T1000 (cell line): ENCODE measurements at regions not wholly inside any gene's neighbourhood (a gene's known extent, or its start where the extent isn't known, plus 50 kb on each side); places are given as distances from the start of the nearest gene placed in this dataset.
A peak's percentile ranks its signal among the peaks of the same experiment; 100 is the strongest.

Experiments used
- DNase-seq: peaks from one replicate; lab custom pipeline; 2025; ENCODE audit warnings: mixed read lengths; lab: John Stamatoyannopoulos, UW

GRCh38 chr20:11448554-11448953, 469.1 kb upstream of the BTBD3 start:
- DNase-seq = no peak

GRCh38 chr20:11451793-11452291, 465.9 kb upstream of the BTBD3 start:
- DNase-seq = no peak

- DNase-seq = no peak
Observed at GRCh38 chr20:11452326-11452725, 465.4 kb upstream of the BTBD3 start.

- DNase-seq = no peak
Observed at GRCh38 chr20:11453430-11453829, 464.3 kb upstream of the BTBD3 start.

GRCh38 chr20:11454966-11455799, 462.5 kb upstream of the BTBD3 start:
- peak; percentile 34 for DNase-seq

GRCh38 chr20:11457488-11457887, 460.2 kb upstream of the BTBD3 start:
- DNase-seq = no peak

GRCh38 chr20:11459090-11459890, 458.4 kb upstream of the BTBD3 start:
- no peak for DNase-seq

- DNase-seq = no peak
Observed at GRCh38 chr20:11467436-11467835, 450.3 kb upstream of the BTBD3 start.

- DNase-seq = no peak
Observed at GRCh38 chr20:11468880-11469279, 448.8 kb upstream of the BTBD3 start.

GRCh38 chr20:11469795-11470435, 447.8 kb upstream of the BTBD3 start:
- no peak for DNase-seq

- DNase-seq = no peak
Observed at GRCh38 chr20:11473983-11474382, 443.7 kb upstream of the BTBD3 start.

- no peak for DNase-seq
Observed at GRCh38 chr20:11483697-11484096, 434.0 kb upstream of the BTBD3 start.

GRCh38 chr20:11484479-11484878, 433.2 kb upstream of the BTBD3 start:
- no peak for DNase-seq

- no peak for DNase-seq
Observed at GRCh38 chr20:11492386-11492785, 425.3 kb upstream of the BTBD3 start.

- no peak for DNase-seq
Observed at GRCh38 chr20:11492846-11493245, 424.8 kb upstream of the BTBD3 start.

GRCh38 chr20:11496380-11496779, 421.3 kb upstream of the BTBD3 start:
- no peak for DNase-seq

GRCh38 chr20:11497545-11497944, 420.1 kb upstream of the BTBD3 start:
- DNase-seq = no peak

- DNase-seq = no peak
Observed at GRCh38 chr20:11499101-11499634, 418.5 kb upstream of the BTBD3 start.

GRCh38 chr20:11502061-11502460, 415.6 kb upstream of the BTBD3 start:
- no peak for DNase-seq

- no peak for DNase-seq
Observed at GRCh38 chr20:11502671-11503070, 415.0 kb upstream of the BTBD3 start.

- DNase-seq = no peak
Observed at GRCh38 chr20:11509776-11510175, 407.9 kb upstream of the BTBD3 start.

- no peak for DNase-seq
Observed at GRCh38 chr20:11511821-11512220, 405.9 kb upstream of the BTBD3 start.
